HepG2 (cell line): ENCODE measurements at regions not wholly inside any gene's neighbourhood (a gene's known extent, or its start where the extent isn't known, plus 50 kb on each side); places are given as distances from the start of the nearest gene placed in this dataset.

Experiments used
- ATAC-seq: fragments of 200-7000 bp; cut with Tn5 transposase; 3 replicates; pipeline ENCODE4 v1.9.1; 2020; ENCODE audit warnings: mild to moderate bottlenecking, moderate library complexity
- BruUV-seq: library from RNA; stranded (reverse); fragments of 400-500 nt; replicated peaks from 2 replicates; lab custom pipeline; 2021; lab: Mats Ljungman, UMichigan
- CTCF ChIA-PET: fragments of 300-600 bp; formaldehyde crosslinking; extraction: SDS; loops from one replicate; lab custom pipeline; 2021; ENCODE audit warnings: low total read pairs, inconsistent platforms, low intra/inter-chr PET ratio; lab: Yijun Ruan, JAX
- POLR2A ChIA-PET: fragments of 350-600 bp; sonication (Branson Sonifier 250); formaldehyde crosslinking; loops from one replicate; lab custom pipeline; 2020; ENCODE audit warnings: antibody characterized with exemption, inconsistent platforms; lab: Yijun Ruan, JAX
- DNase-seq: peaks from one replicate; pipeline ENCODE4 v3.0.0-alpha.2; 2015; ENCODE audit warnings: low spot score
- FAIRE-seq: peaks from 3 replicates; lab custom pipeline; 2011; peaks lifted over from hg19 to GRCh38; lab: Jason Lieb, UNC
- H2AFZ ChIP-seq: one replicate; pipeline ENCODE4 v1.6.1; 2011; ENCODE audit warnings: low read length, inconsistent platforms
- H3K27ac ChIP-seq: fragments of 300-600 bp; 3 replicates; pipeline ENCODE4 v1.8.0; 2011; ENCODE audit warnings: mixed run types, mild to moderate bottlenecking, mixed read lengths, low read length, inconsistent platforms; ENCODE audit not compliant: insufficient read depth; ENCODE audit errors: extremely low read length
- H3K27me3 ChIP-seq, 2 experiments: fragments of 200-600 bp in 1 of 2; 2 replicates in 1 of 2; 3 replicates in 1 of 2; pipeline versions ENCODE4 v1.6.0 to v1.8.0; 2011; ENCODE audit warnings: low read length in 2 of 2, mild to moderate bottlenecking in 2 of 2, moderate library complexity in 2 of 2, inconsistent platforms in 1 of 2; ENCODE audit not compliant: insufficient read depth in 2 of 2, control insufficient read depth in 1 of 2
- H3K36me3 ChIP-seq, 2 experiments: fragments of 200-600 bp in 1 of 2; replicated peaks in 1 of 2; 2 replicates in 1 of 2; 3 replicates in 1 of 2; pipeline versions ENCODE4 v1.5.1 to v1.8.0; 2011; ENCODE audit warnings: low read length in 2 of 2, inconsistent platforms in 1 of 2; ENCODE audit not compliant: insufficient read depth in 2 of 2, control insufficient read depth in 1 of 2
- H3K4me1 ChIP-seq: 2 replicates; pipeline ENCODE4 v1.5.1; 2012; ENCODE audit warnings: low read length, inconsistent platforms; ENCODE audit not compliant: insufficient read depth
- H3K4me2 ChIP-seq: 2 replicates; pipeline ENCODE4 v1.6.0; 2011; ENCODE audit warnings: low read depth, low read length, inconsistent platforms
- H3K4me3 ChIP-seq, 3 experiments: fragments of 200-600 bp in 1 of 3; sonication (generic), shearing (Covaris generic) in 1 of 3; replicated peaks in 1 of 3; 2 replicates each; pipeline ENCODE4 v1.5.1; 2011 to 2016; ENCODE audit warnings: low read length in 3 of 3, inconsistent platforms in 2 of 3, low read depth in 2 of 3, mild to moderate bottlenecking in 2 of 3, control low read depth in 1 of 3, mixed read lengths in 1 of 3; ENCODE audit not compliant: insufficient read depth in 1 of 3
- H3K79me2 ChIP-seq: one replicate; pipeline ENCODE4 v1.6.1; 2011; ENCODE audit warnings: low read length, inconsistent platforms; ENCODE audit not compliant: insufficient read depth
- H3K9ac ChIP-seq: 2 replicates; pipeline ENCODE4 v1.6.0; 2011; ENCODE audit warnings: mild to moderate bottlenecking, low read depth, low read length, inconsistent platforms; ENCODE audit not compliant: insufficient read depth
- H3K9me3 ChIP-seq: 2 replicates; pipeline ENCODE4 v1.5.1; 2012; ENCODE audit warnings: mild to moderate bottlenecking, low read length
- H4K20me1 ChIP-seq: 2 replicates; pipeline ENCODE4 v1.6.0; 2011; ENCODE audit warnings: inconsistent platforms, mild to moderate bottlenecking, low read length, moderate library complexity; ENCODE audit not compliant: insufficient read depth
- BRCA1 ChIP-seq: sonication (generic); formaldehyde crosslinking; IDR thresholded peaks from 2 replicates; pipeline ENCODE4 v1.4.0; 2020; ENCODE audit warnings: missing genetic modification reagents
- CAMTA2 ChIP-seq: sonication (generic); formaldehyde crosslinking; IDR thresholded peaks from 2 replicates; pipeline ENCODE4 v1.4.0; 2020; ENCODE audit warnings: mild to moderate bottlenecking, missing genetic modification reagents, borderline replicate concordance
- KAT7 ChIP-seq: IDR thresholded peaks from 2 replicates; pipeline ENCODE4 v1.6.1; 2018; ENCODE audit warnings: borderline replicate concordance, missing compliant biosample characterization
- MXI1 ChIP-seq: IDR thresholded peaks from 3 replicates; pipeline ENCODE4 v1.6.1; 2012; ENCODE audit warnings: low read depth, low read length, inconsistent platforms, borderline replicate concordance
- NCOA2 ChIP-seq: sonication (generic); formaldehyde crosslinking; IDR thresholded peaks from 2 replicates; pipeline ENCODE4 v1.8.0; 2022; ENCODE audit warnings: inconsistent platforms
- NR2F2 ChIP-seq: IDR thresholded peaks from 2 replicates; pipeline ENCODE4 v1.6.1; 2012; ENCODE audit warnings: low read depth, inconsistent platforms, borderline replicate concordance
- PRMT3 ChIP-seq: sonication (generic); formaldehyde crosslinking; IDR thresholded peaks from 2 replicates; pipeline ENCODE4 v1.8.1; 2022; ENCODE audit warnings: low read depth, mild to moderate bottlenecking, moderate library complexity, missing genetic modification reagents, borderline replicate concordance
- TMF1 ChIP-seq: sonication (generic); formaldehyde crosslinking; IDR thresholded peaks from 2 replicates; pipeline ENCODE4 v1.8.1; 2022; ENCODE audit warnings: low read depth, missing genetic modification reagents
- ZBTB38 ChIP-seq: sonication (generic); formaldehyde crosslinking; IDR thresholded peaks from 2 replicates; pipeline ENCODE4 v1.5.1; 2020; ENCODE audit warnings: mild to moderate bottlenecking, missing genetic modification reagents
- ZFP37 ChIP-seq: sonication (generic); formaldehyde crosslinking; IDR thresholded peaks from 2 replicates; pipeline ENCODE4 v1.4.0; 2020; ENCODE audit warnings: missing genetic modification reagents, borderline replicate concordance
- ZNF24 ChIP-seq: fragments of 450-650 bp; IDR thresholded peaks from 2 replicates; pipeline ENCODE4 v1.6.1; 2017; ENCODE audit warnings: antibody characterized with exemption, mild to moderate bottlenecking
- ZNF431 ChIP-seq: sonication (generic); formaldehyde crosslinking; IDR thresholded peaks from 2 replicates; pipeline ENCODE4 v1.9.0; 2022; ENCODE audit warnings: missing genetic modification reagents, low read depth, mild to moderate bottlenecking, borderline replicate concordance
- ZNF614 ChIP-seq: IDR thresholded peaks from 2 replicates; pipeline ENCODE4 v1.6.1; 2018; ENCODE audit warnings: missing biosample characterization, missing genetic modification reagents, inconsistent platforms, borderline replicate concordance
- ZSCAN22 ChIP-seq: sonication (generic); formaldehyde crosslinking; IDR thresholded peaks from 2 replicates; pipeline ENCODE4 v1.4.0; 2020; ENCODE audit warnings: mild to moderate bottlenecking, missing genetic modification reagents
- ZSCAN29 ChIP-seq: sonication (generic); formaldehyde crosslinking; conservative IDR thresholded peaks from 2 replicates; pipeline ENCODE4 v1.4.0; 2020; ENCODE audit warnings: mild to moderate bottlenecking, missing genetic modification reagents
- WGBS: methylation state at CpG from one replicate; pipeline ENCODE4 v1.1.6; 2017; ENCODE audit warnings: low lambda C conversion rate; 5-methylcytosine and 5-hydroxymethylcytosine counted together
- in situ Hi-C: cut with HindIII; loops from 2 replicates; pipeline ENCODE4 v1.10.0; 2017; ENCODE audit warnings: low pct_unique_long_range_greater_than_20kb; ENCODE audit not compliant: extremely low pct_ligation_motif_present
- intact Hi-C: fragments of 100-400 bp; cut with micrococcal nuclease; formaldehyde crosslinking; loops from one replicate; pipeline ENCODE4 v1.10.0; 2022; ENCODE audit not compliant: unreplicated experiment
- TF ChIP-seq, protein P1 (sequence below): sonication (generic); formaldehyde crosslinking; IDR thresholded peaks from 2 replicates; pipeline ENCODE4 v1.5.1; 2020; ENCODE audit warnings: missing genetic modification reagents, mild to moderate bottlenecking, borderline replicate concordance
- TF ChIP-seq, protein P2 (sequence below): sonication (generic); formaldehyde crosslinking; IDR thresholded peaks from 2 replicates; pipeline ENCODE4 v1.4.0; 2020; ENCODE audit warnings: missing genetic modification reagents, low read depth, mild to moderate bottlenecking, borderline replicate concordance
- TF ChIP-seq, protein P3 (sequence below): sonication (generic); formaldehyde crosslinking; IDR thresholded peaks from 2 replicates; pipeline ENCODE4 v1.8.0; 2022; ENCODE audit warnings: mild to moderate bottlenecking, missing genetic modification reagents; ENCODE audit not compliant: insufficient replicate concordance

DNA sequence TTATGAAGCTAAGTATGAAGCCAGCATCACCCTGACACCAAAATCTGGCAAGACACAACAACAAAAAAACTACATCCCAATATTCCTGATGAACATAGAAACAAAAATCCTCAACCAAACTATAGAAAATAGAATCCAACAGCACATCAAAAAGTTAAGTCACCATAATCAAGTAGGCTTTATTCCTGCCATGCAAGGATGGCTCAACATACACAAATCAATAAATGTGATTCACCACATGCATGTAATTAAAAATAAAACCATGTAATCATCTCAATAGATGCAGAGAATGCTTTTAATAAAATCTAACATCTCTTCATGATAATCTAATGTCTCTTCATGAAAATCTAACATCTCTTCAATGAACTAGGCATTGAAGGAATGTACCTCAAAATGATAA, 249.4 kb upstream of the GK2 start:
- DNase-seq = no peak
- no TSS peak for BruUV-seq

DNA sequence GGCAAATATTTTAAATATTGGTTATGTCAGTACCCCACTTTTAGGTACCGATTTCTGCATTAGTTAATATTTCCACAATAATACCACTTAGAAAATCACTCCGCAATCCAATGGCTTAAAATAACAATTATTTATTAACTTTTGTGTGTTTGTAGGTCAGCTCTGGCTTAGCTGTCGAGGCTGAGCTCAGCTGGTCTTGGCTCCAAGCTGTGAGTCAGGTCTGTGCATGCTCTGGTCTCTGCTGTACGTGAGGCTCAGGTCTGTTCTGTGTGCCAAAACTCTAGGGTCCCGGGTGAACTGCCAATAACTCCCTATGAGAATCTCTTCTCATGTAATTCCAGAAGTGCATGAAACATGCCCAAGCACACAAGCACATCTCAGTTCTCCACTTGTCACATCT, 245.8 kb upstream of the GK2 start:
- Histone ChIP-seq H4K20me1 (no peaks in the 10 kb centered on the region), H3K36me3 (no peaks in the 10 kb centered on the region), H3K9me3 (peaks cover 6% of the 10 kb centered on the region; the same call in 1 of the 2 replicates), H3K4me3 (no peak overlapping the region), H3K79me2 (no peaks in the 10 kb centered on the region), H3K4me2 (no peak overlapping the region), H2AFZ (no peak overlapping the region), H3K27me3 (no peaks in the 10 kb centered on the region; a peak in 1 of 5 replicates), H3K27ac (no peak overlapping the region), H3K9ac (no peak overlapping the region), H3K4me1 (no peaks in the 10 kb centered on the region; the same call in 1 of the 2 replicates)
- intact Hi-C loops = no loop called here
- CTCF ChIA-PET = no interaction called here
- no peak for FAIRE-seq
- WGBS = 41% methylated on average over 5 of the region's 5 CpGs
- BruUV-seq = no TSS peak
- no peak for ATAC-seq
- DNase-seq = no peak
- in situ Hi-C loops = no loop called here
- POLR2A ChIA-PET = no interaction called here
- TF ChIP-seq, protein P1, sequence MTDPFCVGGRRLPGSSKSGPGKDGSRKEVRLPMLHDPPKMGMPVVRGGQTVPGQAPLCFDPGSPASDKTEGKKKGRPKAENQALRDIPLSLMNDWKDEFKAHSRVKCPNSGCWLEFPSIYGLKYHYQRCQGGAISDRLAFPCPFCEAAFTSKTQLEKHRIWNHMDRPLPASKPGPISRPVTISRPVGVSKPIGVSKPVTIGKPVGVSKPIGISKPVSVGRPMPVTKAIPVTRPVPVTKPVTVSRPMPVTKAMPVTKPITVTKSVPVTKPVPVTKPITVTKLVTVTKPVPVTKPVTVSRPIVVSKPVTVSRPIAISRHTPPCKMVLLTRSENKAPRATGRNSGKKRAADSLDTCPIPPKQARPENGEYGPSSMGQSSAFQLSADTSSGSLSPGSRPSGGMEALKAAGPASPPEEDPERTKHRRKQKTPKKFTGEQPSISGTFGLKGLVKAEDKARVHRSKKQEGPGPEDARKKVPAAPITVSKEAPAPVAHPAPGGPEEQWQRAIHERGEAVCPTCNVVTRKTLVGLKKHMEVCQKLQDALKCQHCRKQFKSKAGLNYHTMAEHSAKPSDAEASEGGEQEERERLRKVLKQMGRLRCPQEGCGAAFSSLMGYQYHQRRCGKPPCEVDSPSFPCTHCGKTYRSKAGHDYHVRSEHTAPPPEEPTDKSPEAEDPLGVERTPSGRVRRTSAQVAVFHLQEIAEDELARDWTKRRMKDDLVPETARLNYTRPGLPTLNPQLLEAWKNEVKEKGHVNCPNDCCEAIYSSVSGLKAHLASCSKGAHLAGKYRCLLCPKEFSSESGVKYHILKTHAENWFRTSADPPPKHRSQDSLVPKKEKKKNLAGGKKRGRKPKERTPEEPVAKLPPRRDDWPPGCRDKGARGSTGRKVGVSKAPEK (CRISPR knock-in tag) = no peak
- TF ChIP-seq ZNF431 (CRISPR knock-in tag) (no peak), KAT7 (CRISPR knock-in tag) (no peak), ZFP37 (no peak), MXI1 (no peak), TMF1 (no peak), ZSCAN29 (CRISPR knock-in tag) (no peak)

More for the DNA sequence above, 249.4 kb upstream of the GK2 start:
- Histone ChIP-seq H3K9ac (no peak overlapping the region), H3K27me3 (no peaks in the 10 kb centered on the region), H3K4me1 (no peaks in the 10 kb centered on the region; the same call in 1 of the 2 replicates), H3K79me2 (no peaks in the 10 kb centered on the region), H3K36me3 (no peaks in the 10 kb centered on the region), H3K4me3 (no peak overlapping the region), H4K20me1 (no peaks in the 10 kb centered on the region), H3K4me2 (no peak overlapping the region), H3K27ac (no peak overlapping the region), H3K9me3 (peaks cover 6% of the 10 kb centered on the region; the same call in 1 of the 2 replicates), H2AFZ (no peak overlapping the region)
- TF ChIP-seq PRMT3 (CRISPR knock-in tag) = no peak
- no peak for TF ChIP-seq ZNF24
- no peak for TF ChIP-seq NCOA2 (CRISPR knock-in tag)
- TF ChIP-seq, protein P2, sequence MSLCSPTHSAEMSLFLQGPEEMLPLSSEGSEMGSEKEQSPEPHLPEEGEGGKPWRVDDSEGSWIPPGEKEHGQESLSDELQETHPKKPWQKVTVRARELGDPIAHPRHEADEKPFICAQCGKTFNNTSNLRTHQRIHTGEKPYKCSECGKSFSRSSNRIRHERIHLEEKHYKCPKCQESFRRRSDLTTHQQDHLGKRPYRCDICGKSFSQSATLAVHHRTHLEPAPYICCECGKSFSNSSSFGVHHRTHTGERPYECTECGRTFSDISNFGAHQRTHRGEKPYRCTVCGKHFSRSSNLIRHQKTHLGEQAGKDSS (CRISPR knock-in tag) = no peak
- TF ChIP-seq ZBTB38 = no peak
- no peak for TF ChIP-seq NR2F2
- TF ChIP-seq, protein P3, sequence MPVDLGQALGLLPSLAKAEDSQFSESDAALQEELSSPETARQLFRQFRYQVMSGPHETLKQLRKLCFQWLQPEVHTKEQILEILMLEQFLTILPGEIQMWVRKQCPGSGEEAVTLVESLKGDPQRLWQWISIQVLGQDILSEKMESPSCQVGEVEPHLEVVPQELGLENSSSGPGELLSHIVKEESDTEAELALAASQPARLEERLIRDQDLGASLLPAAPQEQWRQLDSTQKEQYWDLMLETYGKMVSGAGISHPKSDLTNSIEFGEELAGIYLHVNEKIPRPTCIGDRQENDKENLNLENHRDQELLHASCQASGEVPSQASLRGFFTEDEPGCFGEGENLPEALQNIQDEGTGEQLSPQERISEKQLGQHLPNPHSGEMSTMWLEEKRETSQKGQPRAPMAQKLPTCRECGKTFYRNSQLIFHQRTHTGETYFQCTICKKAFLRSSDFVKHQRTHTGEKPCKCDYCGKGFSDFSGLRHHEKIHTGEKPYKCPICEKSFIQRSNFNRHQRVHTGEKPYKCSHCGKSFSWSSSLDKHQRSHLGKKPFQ = no peak
- no peak for TF ChIP-seq ZSCAN22 (CRISPR knock-in tag)
- TF ChIP-seq CAMTA2 (CRISPR knock-in tag) = no peak
- TF ChIP-seq BRCA1 (CRISPR knock-in tag) = no peak
- TF ChIP-seq ZNF614 (CRISPR knock-in tag) = no peak
- FAIRE-seq (no peak), ATAC-seq (no peak)
- ChIA-PET POLR2A (no interaction called here), CTCF (no interaction called here)
- in situ Hi-C loops (no loop called here), intact Hi-C loops (no loop called here)
